Colon (tissue), 2 donors: ENCODE measurements at regions not wholly inside any gene's neighbourhood (a gene's known extent, or its start where the extent isn't known, plus 50 kb on each side); places are given as distances from the start of the nearest gene placed in this dataset.

Experiments used
- FAIRE-seq: peaks from 2 replicates; lab custom pipeline; 2012; peaks lifted over from hg19 to GRCh38; lab: Jason Lieb, UNC
- donor health status: control.
- donor health status: control.

- FAIRE-seq: no peak
Observed at GRCh38 chr7:47043304-47043703, 538.6 kb downstream of the TNS3 start.

DNA sequence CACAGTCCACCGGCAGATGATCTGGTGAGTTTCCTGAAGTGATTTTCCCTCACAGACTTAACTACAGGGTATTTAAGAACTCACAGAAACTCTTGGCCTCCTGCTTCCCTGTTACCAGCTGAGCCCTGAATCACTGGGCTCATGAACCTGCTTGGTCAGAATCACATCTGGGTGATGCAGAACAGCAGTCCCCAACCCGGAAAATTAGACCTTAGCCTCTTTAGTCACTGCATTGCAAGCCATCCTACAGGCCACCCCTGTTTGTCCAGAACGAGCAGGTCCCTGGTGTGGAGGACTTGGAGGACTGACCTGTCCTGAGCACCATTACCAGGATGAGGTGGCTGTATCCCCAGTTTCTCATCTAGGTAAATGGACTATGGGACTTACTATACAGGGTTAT is 539.2 kb downstream of the TNS3 start:
- no peak for FAIRE-seq

- FAIRE-seq: no peak
Observed at GRCh38 chr7:47040795-47041347, 541.0 kb downstream of the TNS3 start.

DNA sequence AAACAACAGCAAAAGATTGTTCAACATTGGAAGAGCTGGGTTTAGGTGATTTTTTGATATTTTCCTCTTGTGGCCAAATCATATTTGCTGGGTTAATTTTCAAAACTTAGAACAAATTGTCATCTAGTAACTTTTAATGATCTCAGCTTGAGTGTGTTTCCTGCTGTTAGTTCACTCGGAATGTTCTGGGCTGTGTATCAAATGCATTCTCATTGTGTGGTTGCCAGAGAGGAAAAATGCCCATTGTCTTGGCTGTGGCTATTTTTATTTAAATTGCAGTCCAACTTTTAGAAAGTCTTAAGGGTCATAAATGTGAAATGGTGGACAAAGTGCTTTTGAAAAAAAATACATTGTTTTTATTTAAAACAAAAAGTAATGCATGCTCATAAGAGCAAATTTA is 542.0 kb downstream of the TNS3 start:
- no peak for FAIRE-seq

DNA sequence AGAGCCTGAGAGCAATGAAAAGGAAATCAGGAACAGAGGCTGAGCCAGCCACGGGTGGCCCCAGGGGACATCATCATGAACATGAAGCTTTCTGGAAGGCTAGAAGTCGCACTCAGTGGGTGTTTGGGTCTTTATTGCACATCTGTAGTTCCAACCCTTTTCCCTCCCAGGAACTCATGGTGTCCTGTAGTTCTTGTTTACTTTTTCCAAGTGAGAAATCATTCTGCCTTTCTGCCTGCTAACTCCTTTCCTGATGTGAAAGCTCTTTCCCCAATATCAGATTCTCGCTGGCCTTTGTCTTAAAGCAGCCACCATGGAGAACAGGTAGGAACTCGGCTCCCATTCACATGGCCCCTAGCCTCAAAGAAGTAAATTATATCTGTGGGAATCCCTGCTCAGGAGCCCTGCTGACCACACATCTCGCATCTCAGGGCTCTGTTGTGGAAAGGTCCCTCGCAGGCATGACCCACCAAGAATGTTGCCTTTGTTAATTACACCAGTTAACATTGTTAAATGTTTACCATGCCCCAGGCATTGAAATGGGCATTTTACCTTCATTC is 542.7 kb downstream of the TNS3 start:
- no peak for FAIRE-seq

DNA sequence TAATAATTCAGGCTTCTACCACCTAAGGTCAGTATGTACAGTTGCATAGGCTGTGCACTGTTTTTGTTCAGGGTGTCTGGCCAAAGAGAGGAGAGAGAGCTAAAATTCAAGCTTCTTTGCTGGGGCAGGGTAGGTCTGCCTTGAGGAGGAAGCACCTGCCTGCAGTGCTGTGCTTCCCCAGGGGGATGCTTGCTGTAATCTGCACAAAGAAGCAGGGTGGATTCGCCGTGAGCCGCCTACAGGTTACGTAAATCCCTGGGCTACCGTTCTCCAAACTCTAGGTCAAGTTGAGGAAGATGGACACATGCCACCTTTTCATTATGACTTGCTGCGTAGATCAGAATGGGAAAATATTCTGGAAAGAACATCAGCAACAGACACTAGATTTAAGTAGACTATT is 543.3 kb downstream of the TNS3 start:
- FAIRE-seq: no peak

DNA sequence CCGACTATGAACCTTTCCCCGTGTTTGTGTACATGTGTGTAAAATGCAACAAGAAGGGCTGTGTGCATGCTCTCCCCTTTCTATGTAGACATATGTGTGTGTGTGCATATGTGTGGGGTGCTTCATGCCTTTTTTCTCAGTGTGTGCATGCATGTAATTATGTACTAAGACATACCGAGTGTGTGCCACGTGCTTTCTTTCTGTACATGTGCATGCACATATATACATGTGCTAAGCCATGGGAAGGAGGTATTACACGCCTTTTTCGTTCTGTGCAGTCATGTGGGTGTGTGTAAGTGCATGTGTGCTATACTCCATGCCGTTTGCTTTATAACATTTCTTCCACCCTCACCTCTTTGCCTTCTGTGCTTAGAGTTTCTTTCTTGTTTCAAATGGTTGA is 544.3 kb downstream of the TNS3 start:
- FAIRE-seq: no peak

DNA sequence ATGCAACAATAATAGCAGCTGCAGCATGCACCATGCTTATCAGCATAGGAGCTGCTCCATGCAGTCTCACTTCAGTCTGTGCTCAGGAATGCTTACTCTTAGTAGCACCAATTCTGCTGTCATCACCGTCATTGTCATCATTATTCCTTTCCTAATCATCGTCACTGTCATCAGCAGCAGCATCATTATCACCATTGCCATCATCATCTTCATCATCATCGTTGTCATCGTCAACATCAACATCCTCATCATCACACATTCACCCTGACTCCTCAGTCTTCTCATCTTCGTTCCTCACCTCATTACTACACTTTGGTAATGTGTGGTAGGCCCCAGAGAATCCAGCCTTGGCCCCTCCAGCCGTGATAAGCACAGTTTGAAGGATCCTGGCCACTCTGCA is 545.0 kb downstream of the TNS3 start:
- no peak for FAIRE-seq

DNA sequence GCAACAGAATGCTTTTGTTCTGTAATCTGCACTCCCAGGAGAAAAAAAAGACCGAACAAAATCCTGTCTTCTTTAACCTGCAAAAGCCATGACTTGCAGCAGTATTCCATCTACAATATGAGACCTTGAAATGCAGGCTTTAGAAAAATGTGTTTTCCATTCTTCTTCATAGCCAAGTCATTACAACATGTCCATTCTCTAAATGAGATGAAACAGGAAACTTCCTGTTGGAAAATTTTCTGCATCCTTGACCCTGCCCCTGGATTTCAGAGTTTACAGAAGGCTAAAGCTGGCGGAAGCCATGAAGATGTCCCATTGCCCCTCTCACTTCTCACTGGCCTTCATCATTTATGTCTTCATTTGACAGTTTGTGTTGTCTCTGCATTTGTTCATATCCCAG is 546.4 kb downstream of the TNS3 start:
- no peak for FAIRE-seq

DNA sequence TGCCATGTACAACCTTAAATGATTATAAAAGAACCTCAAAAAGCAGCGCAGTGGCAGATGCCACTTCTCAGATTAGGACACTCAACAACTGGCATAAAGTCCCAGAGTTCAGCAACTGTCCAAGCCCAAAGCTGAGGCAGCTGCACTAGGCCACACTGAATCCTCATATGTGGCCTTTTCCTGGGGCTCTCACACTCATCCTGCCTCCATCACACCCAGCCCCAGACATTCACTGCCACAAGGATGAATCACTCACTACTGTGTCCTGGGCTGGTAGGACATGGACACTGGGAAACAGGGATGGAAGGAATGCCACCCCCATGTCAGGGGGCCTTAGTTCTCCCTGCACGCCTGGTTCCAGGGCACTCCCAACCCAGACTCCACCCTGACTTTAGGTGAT is 547.7 kb downstream of the TNS3 start:
- FAIRE-seq: no peak

GRCh38 chr7:47032536-47032908 is 549.4 kb downstream of the TNS3 start:
- no peak for FAIRE-seq

GRCh38 chr7:47031786-47032535 is 550.0 kb downstream of the TNS3 start:
- no peak for FAIRE-seq

DNA sequence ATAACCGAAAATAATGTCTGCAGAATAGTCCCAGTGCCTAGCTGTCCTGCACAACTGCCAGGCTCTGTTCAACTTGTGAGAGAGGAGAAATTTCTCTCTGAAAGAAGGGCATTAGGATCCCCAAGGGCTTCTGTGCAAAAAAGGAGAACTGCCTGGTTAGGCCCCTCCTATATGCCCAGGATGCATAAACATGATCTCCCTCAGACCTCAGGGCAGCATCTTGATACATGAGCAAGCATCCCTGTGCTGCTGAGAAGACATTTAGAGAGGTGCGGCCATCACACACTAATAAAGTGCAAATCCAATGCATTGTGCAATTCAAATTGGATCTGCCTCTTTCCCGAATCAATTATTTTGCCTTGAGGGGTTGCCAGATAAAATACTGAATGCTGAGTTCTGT is 553.6 kb downstream of the TNS3 start:
- no peak for FAIRE-seq

GRCh38 chr7:47027695-47028240 is 554.1 kb downstream of the TNS3 start:
- FAIRE-seq: no peak

- FAIRE-seq: no peak
Observed at GRCh38 chr7:47026780-47027361, 555.0 kb downstream of the TNS3 start.

DNA sequence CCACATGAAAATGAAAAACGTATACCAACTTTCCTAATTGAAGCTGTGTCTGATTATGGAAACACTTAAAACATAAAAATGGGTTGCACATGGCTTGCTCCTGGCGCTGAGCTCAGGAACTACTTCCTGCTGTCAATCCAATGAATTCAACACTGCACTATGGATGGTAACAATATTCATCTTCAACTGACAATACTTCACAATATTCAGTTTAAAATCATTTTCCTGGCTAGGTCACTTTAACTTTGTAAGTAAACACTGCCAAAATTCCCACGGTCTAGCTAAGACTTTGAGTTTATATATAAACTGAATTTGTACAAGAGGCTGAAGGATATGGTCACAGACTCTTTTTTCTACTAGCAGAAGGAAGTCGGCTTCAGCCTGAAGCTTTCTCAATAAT is 556.9 kb downstream of the TNS3 start:
- no peak for FAIRE-seq

GRCh38 chr7:47008461-47008860 is 573.5 kb downstream of the TNS3 start:
- FAIRE-seq: no peak

GRCh38 chr7:47007471-47007870 is 574.4 kb downstream of the TNS3 start:
- FAIRE-seq: no peak

GRCh38 chr7:47000561-47000960 is 581.4 kb downstream of the TNS3 start:
- no peak for FAIRE-seq

DNA sequence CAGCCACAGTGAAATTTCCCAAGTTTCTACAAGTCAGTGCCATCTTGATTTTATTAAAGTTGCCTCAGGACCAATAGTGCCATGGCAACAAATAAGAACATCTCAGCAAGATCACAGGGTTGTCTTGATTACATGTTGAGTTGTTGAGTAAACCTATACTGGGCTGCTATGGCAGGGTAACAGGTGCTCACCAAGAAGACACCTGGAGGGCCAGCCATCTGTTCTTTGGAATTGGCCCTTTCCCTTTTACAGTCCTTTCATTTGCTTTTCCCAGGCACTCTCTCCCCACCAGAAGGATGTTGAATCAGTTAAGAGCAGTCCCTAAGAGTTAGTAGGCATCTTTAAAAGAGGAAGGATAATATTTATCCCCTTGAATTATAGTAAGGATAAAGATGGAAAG is 582.0 kb downstream of the TNS3 start:
- no peak for FAIRE-seq

GRCh38 chr7:46996972-46997371 is 584.9 kb downstream of the TNS3 start:
- FAIRE-seq: no peak

DNA sequence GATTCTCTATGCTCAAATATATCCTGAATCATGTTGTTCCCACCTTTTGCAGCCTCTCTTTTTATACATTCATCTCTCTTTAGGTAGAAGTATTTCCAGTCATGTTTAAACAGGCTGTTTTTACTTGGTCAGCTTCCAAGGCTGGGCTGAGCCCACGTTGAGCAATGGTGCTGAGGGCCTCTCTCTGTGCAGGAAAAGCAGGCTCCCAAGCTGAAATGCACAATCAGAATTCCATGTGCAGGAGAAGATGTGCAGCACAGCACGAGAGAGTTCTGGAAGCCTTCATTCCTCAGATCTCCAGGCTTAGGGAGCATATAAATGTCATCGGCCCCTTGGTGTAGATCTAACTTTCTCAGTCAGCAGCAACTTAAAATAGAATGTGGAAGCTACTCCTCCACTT is 588.5 kb downstream of the TNS3 start:
- no peak for FAIRE-seq

GRCh38 chr7:46990761-46991160 is 591.1 kb downstream of the TNS3 start:
- no peak for FAIRE-seq
